Lower leg skin (tissue), 3 donors: ENCODE measurements at regions not wholly inside any gene's neighbourhood (a gene's known extent, or its start where the extent isn't known, plus 50 kb on each side); places are given as distances from the start of the nearest gene placed in this dataset.

ENCODE experiments used
- POLR2A ChIP-seq, 2 donors: fragments of 450-650 bp; IDR thresholded peaks; one replicate each; pipeline ENCODE4 v1.6.1; 2016 to 2017; ENCODE audit warnings: antibody characterized with exemption in 2 of 2, mild to moderate bottlenecking in 1 of 2, moderate library complexity in 1 of 2
- TF ChIP-seq, protein P1 (sequence below), 3 donors: fragments of 450-650 bp; IDR thresholded peaks; one replicate each; pipeline ENCODE4 v1.5.1; 2016; ENCODE audit warnings: antibody characterized with exemption in 3 of 3, mild to moderate bottlenecking in 3 of 3, moderate library complexity in 2 of 3

DNA sequence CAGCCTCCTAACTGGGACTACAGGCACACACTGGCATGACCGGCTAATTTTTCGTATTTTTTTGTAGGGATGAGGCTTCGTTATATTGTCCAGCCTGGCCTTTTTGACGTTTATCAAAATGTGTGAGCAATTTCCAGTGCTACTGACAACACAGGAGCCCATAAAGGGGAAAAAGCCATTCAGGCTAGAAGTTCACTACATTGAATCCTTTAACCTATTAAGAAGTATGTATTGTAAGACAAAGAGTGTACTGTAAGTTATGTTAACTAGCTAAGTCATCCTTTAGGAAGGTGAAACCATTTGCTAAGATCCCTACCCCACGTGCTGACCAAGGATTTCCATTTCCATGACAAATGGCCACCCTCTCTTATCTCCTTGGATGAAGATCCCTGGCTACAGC is 156.8 kb downstream of the FOXB1 start:
- TF ChIP-seq, protein P1, sequence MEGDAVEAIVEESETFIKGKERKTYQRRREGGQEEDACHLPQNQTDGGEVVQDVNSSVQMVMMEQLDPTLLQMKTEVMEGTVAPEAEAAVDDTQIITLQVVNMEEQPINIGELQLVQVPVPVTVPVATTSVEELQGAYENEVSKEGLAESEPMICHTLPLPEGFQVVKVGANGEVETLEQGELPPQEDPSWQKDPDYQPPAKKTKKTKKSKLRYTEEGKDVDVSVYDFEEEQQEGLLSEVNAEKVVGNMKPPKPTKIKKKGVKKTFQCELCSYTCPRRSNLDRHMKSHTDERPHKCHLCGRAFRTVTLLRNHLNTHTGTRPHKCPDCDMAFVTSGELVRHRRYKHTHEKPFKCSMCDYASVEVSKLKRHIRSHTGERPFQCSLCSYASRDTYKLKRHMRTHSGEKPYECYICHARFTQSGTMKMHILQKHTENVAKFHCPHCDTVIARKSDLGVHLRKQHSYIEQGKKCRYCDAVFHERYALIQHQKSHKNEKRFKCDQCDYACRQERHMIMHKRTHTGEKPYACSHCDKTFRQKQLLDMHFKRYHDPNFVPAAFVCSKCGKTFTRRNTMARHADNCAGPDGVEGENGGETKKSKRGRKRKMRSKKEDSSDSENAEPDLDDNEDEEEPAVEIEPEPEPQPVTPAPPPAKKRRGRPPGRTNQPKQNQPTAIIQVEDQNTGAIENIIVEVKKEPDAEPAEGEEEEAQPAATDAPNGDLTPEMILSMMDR (IDR thresholded peaks at IDR 0.05), result no peak
- TF ChIP-seq POLR2A (IDR thresholded peaks at IDR 0.05), result no peak
